ENCODE measurements at regions not wholly inside any gene's neighbourhood (a gene's known extent, or its start where the extent isn't known, plus 50 kb on each side); places are given as distances from the start of the nearest gene placed in this dataset.

DNA sequence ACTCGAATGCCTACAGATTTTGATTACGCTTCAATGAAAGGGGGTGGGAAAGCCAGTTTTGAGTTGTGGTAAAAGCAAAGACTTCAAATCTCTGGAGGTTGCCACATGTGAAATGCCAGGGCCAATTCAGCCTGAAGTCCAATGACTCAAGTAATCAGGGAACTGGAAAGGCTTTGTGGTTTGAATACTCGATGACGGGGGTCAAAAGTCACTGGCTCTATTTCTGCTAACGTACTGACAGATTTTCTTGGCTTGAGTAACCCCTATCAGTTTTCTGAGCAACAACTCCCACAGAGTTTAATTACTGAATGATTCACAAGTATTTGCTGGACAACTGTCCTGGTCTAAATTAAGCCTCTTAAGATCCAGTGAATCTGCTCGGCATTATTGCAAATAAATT, 152.2 kb downstream of the SIPA1L2 start:
- peak; percentile 96 for DNase-seq (ENCODE audit: low spot score)

DNA sequence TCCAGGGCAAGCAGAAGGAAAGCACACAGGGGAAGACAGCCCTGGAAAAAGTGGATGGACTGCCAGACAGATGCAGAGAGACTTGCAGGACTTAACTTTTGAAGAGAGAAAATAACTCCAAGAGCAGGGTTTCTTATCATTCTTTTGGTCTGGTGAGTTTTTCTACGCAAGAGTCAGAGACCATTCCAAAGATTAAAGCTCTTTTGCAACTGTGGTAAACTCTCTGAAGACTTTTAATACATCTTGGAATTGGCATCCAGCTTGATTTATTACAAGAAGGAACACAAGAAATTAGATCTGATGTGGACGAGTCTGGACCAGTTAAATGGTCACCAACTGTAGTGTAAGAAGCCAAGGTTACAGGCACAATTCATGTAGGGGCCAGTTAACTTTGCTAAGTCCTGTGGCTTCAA, 153.4 kb downstream of the SIPA1L2 start:
- DNase-seq (ENCODE audit: low spot score): no peak

DNA sequence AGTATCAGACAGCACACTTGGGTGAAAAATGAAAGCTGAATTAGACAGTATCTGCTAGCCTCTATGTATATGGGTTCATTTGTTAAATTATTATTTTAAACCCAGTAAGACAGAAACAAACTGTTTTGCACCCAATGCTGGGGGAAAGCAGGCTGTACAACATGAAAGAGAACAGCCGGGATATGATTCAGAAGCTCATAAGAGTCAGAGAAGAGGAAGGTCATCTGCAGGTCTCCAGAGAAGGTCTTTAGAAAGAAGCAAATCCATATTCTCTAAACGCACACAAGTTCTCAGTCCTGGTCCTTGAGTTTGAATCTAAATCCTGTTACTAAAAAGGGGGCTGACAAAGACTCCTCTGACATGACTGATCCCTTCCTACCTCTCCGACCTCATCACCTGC, 155.1 kb downstream of the SIPA1L2 start:
- no peak for DNase-seq (ENCODE audit: low spot score)

DNA sequence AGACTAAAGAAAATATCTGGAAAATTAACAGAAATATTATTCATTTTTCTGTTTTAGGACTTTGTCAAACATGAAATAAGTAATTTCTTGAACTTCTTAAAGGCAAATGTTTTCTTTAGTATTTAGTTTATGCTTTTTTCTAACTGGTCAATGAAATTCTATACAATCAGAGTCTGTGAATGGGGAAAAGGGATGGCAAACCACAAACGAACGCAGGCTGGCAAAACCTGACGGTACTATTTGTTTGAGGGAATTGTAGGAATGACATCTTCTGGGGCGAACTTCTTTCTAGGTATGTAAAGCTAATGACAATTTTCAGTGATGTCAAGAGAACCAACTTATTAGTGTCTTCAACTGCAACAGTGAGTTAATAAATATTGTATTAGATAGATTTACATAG, 156.0 kb downstream of the SIPA1L2 start:
- no peak for DNase-seq (ENCODE audit: low spot score)

DNA sequence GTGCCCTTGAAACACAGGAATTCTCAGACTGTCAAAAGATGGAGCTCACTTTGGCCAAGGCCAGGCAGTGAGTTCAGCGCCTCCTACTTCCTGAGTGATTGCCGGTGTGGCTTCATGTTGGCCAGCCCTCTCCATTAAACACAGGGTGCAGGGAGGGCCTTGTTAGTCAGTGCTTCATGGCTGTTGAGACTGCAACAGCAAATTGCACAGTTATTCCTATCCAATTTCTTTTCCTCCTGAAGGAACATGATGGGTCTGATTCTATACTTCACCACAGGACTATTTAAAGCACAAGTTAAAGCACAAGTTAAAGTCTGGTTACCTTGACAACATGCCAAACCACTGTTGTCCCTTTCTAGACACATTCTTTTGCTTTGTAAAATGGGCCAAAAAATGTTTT, 156.6 kb downstream of the SIPA1L2 start:
- peak; percentile 71 for DNase-seq (ENCODE audit: low spot score)

DNA sequence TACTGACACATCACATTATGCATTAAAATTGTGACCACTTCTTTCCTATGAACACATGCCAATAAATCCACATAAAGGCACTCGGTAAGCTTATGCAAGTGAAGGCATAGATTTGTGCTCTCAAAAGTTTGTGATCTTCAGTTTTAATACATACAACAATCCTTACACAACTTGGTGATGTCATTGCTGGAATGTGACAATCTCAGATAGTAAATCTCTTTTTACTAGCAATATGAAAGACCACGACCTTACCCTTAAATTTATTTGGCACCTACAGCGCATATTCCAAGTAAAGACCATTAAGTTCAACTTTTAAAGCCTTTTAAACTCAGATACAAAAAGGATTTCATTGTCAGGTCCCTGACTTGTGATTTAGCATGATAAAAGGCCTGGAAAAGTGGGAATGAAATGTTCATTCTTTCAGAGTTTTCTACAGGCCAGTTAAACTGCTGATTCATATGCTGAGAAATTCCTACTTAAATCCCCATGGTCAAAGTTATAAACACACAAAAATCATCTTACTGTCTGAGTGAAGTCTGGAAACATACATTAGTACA, 157.4 kb downstream of the SIPA1L2 start:
- DNase-seq (ENCODE audit: low spot score): peak; percentile 54

DNA sequence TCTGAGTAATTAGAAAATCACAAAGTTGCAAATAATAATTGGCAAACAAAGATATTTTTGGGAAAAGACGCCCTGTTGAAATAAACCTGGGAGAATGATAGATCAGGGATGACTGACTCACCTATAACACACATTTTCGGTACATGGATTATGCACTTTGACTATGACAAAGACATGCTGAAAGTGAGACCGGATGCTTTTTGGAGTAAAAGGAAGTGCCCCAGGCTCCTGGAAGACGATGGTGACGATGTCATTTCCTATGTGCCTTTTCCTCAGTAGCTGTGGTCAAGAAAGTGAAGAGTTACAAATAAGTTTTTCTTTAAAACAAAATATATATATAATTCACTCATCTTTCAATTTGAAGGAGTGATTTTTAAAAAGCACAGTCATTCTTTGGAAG, 158.7 kb downstream of the SIPA1L2 start:
- peak; percentile 15 for DNase-seq (ENCODE audit: low spot score)

DNA sequence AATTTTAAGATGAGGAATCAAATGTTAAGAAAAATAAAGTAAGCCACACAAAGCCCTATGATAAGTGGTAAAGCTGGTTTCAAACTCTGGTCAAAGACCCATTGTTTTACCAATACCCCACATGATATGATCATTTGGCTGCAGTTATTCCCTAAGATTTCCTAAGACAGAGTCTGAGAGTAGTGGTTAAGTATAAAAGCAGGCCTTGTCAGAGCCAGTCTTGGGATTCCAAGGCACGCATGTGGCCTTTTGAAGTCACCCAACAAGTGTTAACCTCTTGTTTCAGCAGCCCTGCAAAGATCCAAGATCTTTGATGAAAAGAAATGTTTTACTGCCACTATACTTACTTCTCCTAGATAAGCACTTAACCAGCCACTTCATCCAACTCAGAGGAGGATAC, 159.2 kb downstream of the SIPA1L2 start:
- no peak for DNase-seq (ENCODE audit: low spot score)

DNA sequence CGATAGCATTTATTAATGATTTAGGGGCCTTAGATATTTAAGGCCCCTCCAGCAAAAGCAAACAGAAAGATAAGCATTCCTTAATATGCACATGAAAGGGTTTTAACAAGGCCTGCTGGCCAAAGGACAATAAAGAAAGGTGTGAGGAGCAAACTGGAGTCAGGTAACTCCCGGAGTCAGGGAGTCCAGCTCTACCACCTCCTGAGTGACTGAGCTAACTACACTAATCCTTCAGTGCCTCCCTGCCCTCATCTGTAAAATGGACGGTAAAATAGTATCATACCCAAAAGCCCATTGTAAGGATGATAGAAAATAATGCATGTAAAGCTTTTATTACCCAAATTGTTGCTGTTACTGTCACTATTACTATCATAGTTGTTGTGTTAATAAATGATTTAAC, 161.7 kb downstream of the SIPA1L2 start:
- no peak for DNase-seq (ENCODE audit: low spot score)

DNA sequence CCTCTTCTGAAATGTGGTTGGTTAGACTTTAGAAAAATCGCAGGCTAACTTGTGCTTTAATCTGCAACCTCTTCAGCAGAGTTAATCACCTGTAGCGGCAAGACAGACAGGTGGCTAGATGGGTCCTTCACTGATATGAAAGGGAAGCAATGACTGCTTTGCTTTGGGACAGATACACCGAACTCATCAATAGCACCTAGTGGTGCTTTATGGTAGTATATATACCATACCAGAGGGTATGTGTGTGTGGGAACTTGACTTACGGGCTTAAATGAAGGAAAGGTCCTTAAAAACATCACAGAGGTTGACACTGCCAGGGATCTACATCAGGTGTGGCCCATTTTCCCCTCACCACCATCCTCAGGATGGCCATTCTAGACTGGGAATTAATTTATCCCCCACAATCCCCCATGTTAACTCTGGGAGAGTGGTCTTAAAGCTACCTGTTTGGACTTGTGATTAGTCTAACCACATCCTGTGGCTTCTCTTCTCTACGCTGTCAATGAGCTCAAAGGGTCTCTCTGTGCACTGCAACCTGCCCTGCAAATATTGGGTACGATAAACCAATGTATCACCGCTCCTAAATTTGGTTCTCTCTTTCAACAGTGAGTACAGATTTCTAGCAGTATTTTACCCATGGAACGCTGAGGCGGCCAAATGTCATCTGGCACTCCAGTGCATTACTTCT, 162.7 kb downstream of the SIPA1L2 start:
- no peak for DNase-seq (ENCODE audit: low spot score)

DNA sequence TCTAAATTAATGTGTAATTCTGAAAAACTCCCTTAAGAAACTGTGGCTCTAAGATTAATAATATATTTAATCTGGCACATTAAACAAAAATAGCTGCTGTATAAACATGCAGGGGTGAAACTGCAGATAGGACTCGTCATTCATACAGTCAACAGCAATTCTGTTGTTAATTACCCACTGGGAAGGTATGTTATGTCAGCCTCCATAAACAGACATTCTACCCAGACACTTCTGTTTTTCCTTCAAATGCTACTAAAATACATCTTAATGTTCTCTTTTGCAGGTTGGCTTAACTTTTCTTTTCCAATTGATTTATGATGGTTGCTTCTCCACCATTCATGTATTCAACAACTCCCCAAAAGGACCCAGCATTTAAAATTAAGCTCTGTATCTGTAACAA, 165.6 kb downstream of the SIPA1L2 start:
- DNase-seq (ENCODE audit: low spot score): no peak

DNA sequence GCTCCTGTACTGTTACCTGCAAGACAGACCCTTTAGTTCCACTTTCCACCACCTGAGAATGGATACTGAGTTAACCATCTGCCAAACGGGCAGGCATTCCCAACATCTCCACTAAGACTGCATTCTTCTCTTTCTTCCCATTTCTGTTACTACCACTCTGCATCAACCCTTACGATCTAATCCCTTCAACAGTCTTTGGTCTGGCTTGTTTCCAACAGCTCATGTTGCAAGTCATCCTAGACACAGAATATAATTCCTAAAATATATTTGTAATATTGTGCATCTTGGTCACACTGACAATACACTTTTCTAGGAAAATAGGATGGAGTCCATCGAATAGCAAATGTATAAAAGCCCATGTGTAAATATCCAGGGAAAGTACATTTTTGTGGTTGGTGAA, 166.7 kb downstream of the SIPA1L2 start:
- DNase-seq (ENCODE audit: low spot score): no peak

DNA sequence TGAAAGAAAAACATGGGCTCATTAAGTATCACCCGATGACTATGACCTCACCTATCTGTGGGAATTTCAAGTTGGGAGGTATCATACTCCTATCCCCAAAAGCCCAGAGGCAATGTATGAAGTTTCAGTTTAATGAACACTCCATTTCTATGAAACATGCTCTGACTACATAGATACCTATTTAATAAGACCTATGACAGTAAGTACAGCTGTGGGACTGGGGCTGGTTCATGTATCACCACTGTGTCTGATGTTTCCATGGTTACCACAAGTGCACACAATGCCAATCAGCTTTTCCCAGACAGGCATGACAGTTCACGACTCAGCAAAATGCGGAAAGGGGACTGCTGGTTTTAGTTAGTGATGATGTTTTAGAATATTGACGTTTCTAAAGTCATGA, 167.7 kb downstream of the SIPA1L2 start:
- no peak for DNase-seq (ENCODE audit: low spot score)

DNA sequence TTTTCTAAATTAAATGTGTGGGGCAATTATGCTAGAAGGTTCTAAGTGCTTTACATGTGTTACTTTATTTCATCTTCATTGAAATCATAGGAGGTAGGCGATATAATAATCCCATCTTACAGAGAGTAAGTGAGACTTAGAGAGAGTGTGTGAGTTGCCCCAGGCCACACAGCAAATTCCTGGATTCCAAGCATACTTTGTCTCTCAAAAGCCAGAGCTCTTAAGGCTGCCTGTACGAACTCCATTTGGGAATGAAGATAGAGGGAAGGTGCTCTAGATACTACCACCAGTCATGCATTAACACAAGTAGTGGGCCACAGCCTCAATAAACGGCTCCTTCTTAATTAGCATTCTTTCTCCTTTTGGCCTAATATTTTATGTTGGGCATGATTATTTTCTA, 170.1 kb downstream of the SIPA1L2 start:
- no peak for DNase-seq (ENCODE audit: low spot score)

DNA sequence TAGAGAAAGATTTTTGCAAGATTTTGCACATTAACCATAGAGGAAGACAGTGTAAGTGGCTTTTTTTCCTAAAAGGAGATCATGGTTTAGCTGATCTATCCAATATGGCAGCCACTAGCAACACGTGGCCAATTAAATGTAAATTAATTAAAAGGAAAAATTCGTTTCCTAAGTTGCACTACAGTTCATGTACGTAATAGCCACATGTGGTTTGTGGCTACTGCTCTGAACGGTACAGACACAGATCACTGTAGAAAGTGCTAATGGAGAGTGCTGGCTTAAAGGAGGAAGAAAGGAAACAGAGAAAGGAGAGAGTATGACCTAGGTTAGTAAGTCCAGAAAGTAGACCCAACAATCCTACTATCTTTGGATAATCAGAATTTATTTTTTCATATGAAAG, 170.8 kb downstream of the SIPA1L2 start:
- no peak for DNase-seq (ENCODE audit: low spot score)

DNA sequence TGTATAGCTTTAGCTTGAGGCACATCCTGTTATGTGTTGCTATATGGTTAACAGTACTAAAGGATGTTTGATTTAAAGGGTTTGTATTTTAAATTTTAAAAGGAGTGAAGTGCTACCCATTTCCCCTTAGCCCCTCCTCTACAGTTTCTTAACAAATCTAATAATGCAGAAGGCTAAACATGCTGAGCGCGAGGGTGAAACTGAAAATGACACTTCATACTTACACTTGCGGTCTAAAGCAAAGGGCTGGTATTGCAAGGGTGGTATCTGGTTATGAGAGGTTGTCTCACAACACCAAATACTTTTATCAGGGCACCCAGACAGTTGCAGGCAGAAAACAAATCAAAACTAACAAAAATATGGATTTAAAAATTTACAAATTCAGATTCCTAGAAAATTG, 172.3 kb downstream of the SIPA1L2 start:
- no peak for DNase-seq (ENCODE audit: low spot score)

DNA sequence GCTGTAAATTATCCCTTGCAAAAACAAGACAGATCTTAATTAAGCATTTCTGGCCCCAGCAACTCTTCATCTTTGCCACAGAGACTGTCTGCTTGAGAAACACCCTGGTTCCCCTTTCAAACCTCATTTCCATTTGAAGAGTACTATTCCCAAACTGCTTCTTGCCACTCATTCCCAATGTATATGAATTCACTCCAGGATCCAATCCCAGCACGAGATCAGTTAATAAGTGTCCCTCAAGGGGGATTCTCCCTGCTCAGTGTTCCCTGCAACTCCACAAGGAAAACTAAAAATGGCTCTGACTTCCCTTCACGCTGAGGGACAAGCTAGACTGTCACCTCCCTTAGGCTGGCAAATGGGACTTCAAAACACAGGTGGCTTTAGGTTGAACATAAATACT, 173.2 kb downstream of the SIPA1L2 start:
- DNase-seq (ENCODE audit: low spot score): no peak

DNA sequence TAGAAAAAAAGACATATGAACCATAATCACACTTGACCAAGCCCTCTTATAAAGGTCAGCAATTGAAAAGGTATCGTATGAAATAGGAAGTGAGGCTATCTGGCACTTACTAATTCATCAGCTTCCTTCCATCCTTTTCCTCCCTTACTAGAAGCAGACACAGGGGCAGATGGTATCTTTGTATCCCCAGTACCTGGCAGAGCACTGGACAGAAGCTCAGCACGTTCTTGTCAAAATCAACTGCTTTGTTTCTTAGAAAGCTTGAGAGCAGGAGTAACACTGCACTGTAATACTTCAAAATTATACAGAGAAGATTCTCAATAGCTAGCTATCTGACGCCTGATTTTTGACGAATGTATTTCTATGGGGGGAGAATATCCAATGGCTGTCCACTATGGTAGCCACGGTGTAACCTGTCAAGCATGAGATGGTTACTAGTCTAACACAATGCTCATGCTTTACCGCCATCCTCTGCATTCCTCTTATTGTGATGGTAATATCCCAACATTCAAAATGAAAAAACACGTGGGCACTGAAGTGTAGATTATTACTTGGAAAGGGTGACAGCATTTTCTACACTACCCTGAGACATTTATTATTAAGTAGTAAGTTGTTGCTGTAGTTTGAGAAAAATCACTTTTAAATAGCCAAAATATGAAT, 175.6 kb downstream of the SIPA1L2 start:
- no peak for DNase-seq (ENCODE audit: low spot score)

DNA sequence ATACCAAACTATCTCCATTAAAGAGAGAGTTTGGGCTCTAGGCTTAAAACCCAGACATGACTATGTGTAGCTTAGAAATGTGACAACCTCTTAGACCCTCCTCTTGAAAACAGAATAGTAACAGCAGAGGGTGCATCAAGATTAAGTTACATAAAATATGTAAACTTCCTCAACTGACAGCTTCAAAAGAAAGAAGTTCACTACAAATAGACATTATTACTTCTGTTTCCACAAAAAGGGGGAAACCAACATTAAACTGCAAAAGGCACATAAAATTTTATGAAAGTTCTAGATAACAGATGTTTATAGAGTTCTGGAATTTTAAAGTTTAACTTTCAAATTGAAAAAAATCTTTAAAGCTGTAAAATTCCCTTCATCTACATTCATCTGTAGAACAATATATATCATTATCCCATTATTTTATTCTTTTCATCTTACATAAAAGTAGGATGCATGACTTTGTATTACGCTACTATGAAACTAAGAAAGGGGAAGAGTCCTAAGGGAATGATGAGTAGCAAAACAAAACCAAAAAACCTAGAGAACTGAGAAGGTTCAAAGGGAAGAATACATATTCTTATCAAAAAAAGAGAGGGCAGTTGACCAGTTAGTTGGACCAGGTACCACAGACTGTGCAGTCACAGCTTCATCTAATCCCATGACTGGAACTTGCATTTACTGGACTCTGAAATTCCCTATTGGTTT, 177.0 kb downstream of the SIPA1L2 start:
- DNase-seq (ENCODE audit: low spot score): no peak

DNA sequence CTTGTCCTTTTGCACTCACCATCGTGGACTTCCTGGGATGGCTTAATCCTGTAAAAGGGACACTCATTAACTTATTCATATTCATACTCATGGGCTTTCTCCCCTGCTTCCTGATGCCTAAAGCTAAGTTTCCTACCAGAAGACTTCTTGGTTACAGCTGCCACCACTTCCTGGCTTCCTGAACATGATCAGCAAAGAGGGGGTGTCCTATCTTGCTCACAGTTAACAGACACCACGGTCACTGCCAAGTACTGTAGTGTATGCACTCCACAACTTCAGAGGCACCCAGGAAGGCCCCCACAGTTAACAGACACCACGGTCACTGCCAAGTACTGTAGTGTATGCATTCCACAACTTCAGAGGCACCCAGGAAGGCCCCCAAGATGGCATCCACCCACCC, 177.8 kb downstream of the SIPA1L2 start:
- no peak for DNase-seq (ENCODE audit: low spot score)

DNA sequence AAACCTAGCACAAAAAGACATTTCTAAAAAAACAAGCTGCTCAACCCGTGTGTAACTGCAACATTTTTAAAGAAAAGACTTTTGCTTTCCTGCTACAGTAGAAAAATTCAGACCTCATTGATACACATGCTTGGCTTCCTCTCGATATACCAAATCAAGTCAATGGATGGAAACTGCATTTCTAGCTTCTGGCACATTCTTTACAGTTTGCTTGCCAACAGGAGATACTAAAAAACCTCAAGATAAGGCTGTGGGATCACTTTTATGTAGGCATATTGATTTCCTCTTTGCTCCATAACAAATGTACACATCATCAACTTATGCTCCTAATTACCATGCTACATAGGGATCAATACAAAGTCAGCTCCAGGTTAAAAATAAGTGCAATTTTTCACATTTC, 178.4 kb downstream of the SIPA1L2 start:
- DNase-seq (ENCODE audit: low spot score): no peak

DNA sequence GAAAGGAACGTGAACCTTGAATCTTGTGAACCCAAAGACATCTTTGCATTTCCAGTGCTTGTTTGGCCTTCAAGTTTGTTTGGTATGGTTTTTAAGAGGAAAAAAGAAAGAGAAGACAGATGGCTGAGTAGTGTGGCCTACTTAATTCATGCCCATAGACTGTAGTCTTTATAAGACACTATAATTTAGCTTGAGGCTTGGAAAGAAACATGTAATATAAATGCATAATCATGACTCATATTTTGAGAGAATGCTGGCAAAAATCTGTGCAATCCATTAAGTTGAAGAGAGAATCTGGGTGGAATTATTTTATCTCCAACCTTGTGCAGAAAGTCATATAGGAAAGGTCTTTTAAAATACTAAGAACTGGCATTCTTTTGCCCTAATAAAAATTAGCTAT, 179.3 kb downstream of the SIPA1L2 start:
- no peak for DNase-seq (ENCODE audit: low spot score)

DNA sequence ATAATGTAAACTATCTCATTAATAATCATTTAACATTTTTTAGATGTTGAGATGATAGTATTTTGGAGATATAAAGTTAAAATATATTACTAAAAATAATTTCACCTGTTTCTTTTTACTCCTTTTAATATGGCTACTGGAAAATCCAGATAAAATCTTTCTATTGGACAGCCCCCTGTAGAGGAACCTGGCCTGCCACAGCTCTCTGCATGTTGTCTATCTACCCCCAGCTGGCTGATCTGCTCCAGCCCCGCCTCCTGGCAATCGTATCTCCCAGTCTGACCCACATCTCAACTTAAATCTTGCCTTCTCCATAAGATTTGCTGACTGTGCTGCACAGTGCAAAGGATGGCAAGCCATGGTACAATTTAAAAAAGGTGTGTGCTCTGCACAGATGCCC, 182.8 kb downstream of the SIPA1L2 start:
- DNase-seq (ENCODE audit: low spot score): no peak
